ENCODE measurements at regions not wholly inside any gene's neighbourhood (a gene's known extent, or its start where the extent isn't known, plus 50 kb on each side); places are given as distances from the start of the nearest gene placed in this dataset.

GRCh38 chr6:156613996-156614395 lies 163.2 kb upstream of the ARID1B start:
- Histone ChIP-seq H3K4me1 (ENCODE audit: control insufficient read depth in 1 of 2, low read depth in 2 of 2) (peaks cover 0 to 7% of the 10 kb centered on the region in 2 donors), H3K27me3 (replicated peaks; ENCODE audit: insufficient read depth) (no peaks in the 10 kb centered on the region), H3K9me3 (peaks cover 8% of the 10 kb centered on the region), H3K36me3 (no peaks in the 10 kb centered on the region), H3K4me3 (no peak overlapping the region), H3K27ac (no peak overlapping the region)
- TF ChIP-seq CTCF (IDR thresholded peaks at IDR 0.05) = no peak
- ATAC-seq (ENCODE audit: insufficient number of reproducible peaks, low FRiP score, low read depth) (no peak), DNase-seq (ENCODE audit: low spot score) (no peak)

- no peaks in the 10 kb centered on the region for H3K27me3 ChIP-seq (replicated peaks; ENCODE audit: insufficient read depth)
- TF ChIP-seq CTCF (IDR thresholded peaks at IDR 0.05) = no peak
- H3K4me3 ChIP-seq = no peak overlapping the region
- no peak for ATAC-seq (ENCODE audit: insufficient number of reproducible peaks, low FRiP score, low read depth)
- H3K4me1 ChIP-seq (ENCODE audit: control insufficient read depth in 1 of 2, low read depth in 2 of 2) = peaks cover 0 to 3% of the 10 kb centered on the region in 2 donors
- H3K36me3 ChIP-seq = no peaks in the 10 kb centered on the region
- H3K27ac ChIP-seq = no peak overlapping the region
- peaks cover 8% of the 10 kb centered on the region for H3K9me3 ChIP-seq
- DNase-seq (ENCODE audit: low spot score) = no peak
Observed at GRCh38 chr6:156612361-156612760, 164.8 kb upstream of the ARID1B start.

- DNase-seq (ENCODE audit: low spot score) = no peak
- no peak for ATAC-seq (ENCODE audit: insufficient number of reproducible peaks, low FRiP score, low read depth)
- peaks cover 0 to 11% of the 10 kb centered on the region in 2 donors for H3K4me1 ChIP-seq (ENCODE audit: control insufficient read depth in 1 of 2, low read depth in 2 of 2)
Observed at GRCh38 chr6:156602066-156602385, 175.2 kb upstream of the ARID1B start.

GRCh38 chr6:156601152-156602065 lies 175.8 kb upstream of the ARID1B start:
- no peaks in the 10 kb centered on the region for H3K27me3 ChIP-seq (replicated peaks; ENCODE audit: insufficient read depth)
- no peak overlapping the region for H3K27ac ChIP-seq
- no peak for TF ChIP-seq CTCF (IDR thresholded peaks at IDR 0.05)
- peaks cover 0 to 11% of the 10 kb centered on the region in 2 donors for H3K4me1 ChIP-seq (ENCODE audit: control insufficient read depth in 1 of 2, low read depth in 2 of 2)
- no peak for ATAC-seq (ENCODE audit: insufficient number of reproducible peaks, low FRiP score, low read depth)
- no peaks in the 10 kb centered on the region for H3K9me3 ChIP-seq
- H3K36me3 ChIP-seq = no peaks in the 10 kb centered on the region
- H3K4me3 ChIP-seq = no peak overlapping the region
- no peak for DNase-seq (ENCODE audit: low spot score)

More at GRCh38 chr6:156602066-156602385, 175.2 kb upstream of the ARID1B start:
- Histone ChIP-seq H3K36me3 (no peaks in the 10 kb centered on the region), H3K27ac (no peak overlapping the region), H3K27me3 (replicated peaks; ENCODE audit: insufficient read depth) (no peaks in the 10 kb centered on the region), H3K9me3 (no peaks in the 10 kb centered on the region), H3K4me3 (no peak overlapping the region)
- TF ChIP-seq CTCF (IDR thresholded peaks at IDR 0.05) = no peak

- H3K36me3 ChIP-seq = no peaks in the 10 kb centered on the region
- TF ChIP-seq CTCF (IDR thresholded peaks at IDR 0.05) = no peak
- ATAC-seq (ENCODE audit: insufficient number of reproducible peaks, low FRiP score, low read depth) = no peak
- H3K27ac ChIP-seq = peak overlapping the region in 1 of 2 donors; percentile 27
- no peaks in the 10 kb centered on the region for H3K9me3 ChIP-seq
- no peak overlapping the region for H3K4me3 ChIP-seq
- peaks cover 0 to 11% of the 10 kb centered on the region in 2 donors for H3K4me1 ChIP-seq (ENCODE audit: control insufficient read depth in 1 of 2, low read depth in 2 of 2)
- no peak for DNase-seq (ENCODE audit: low spot score)
- no peaks in the 10 kb centered on the region for H3K27me3 ChIP-seq (replicated peaks; ENCODE audit: insufficient read depth)
Observed at GRCh38 chr6:156600678-156601077, 176.5 kb upstream of the ARID1B start.

Data from thoracic aorta (tissue), 2 donors.